Endometrium (tissue), 2 donors: ENCODE measurements at regions not wholly inside any gene's neighbourhood (a gene's known extent, or its start where the extent isn't known, plus 50 kb on each side); places are given as distances from the start of the nearest gene placed in this dataset.

ENCODE experiments used
- FAIRE-seq: peaks from 2 replicates; lab custom pipeline; 2012; peaks lifted over from hg19 to GRCh38; lab: Jason Lieb, UNC
- donor health status: control.
- donor health status: control.

- no peak for FAIRE-seq
These were observed 821.1 kb downstream of the TRIB2 start for GRCh38 chr2:13537771-13538349.

GRCh38 chr2:13539296-13539695 lies 822.6 kb downstream of the TRIB2 start:
- no peak for FAIRE-seq

- FAIRE-seq: no peak
These were observed 825.3 kb downstream of the TRIB2 start for GRCh38 chr2:13542061-13542460.

- no peak for FAIRE-seq
These were observed 825.9 kb downstream of the TRIB2 start for GRCh38 chr2:13542642-13543041.

- no peak for FAIRE-seq
These were observed 826.8 kb downstream of the TRIB2 start for GRCh38 chr2:13543550-13543949.

GRCh38 chr2:13545320-13545719 lies 828.6 kb downstream of the TRIB2 start:
- no peak for FAIRE-seq

GRCh38 chr2:13546131-13546530 lies 829.4 kb downstream of the TRIB2 start:
- no peak for FAIRE-seq

GRCh38 chr2:13550285-13551231 lies 833.8 kb downstream of the TRIB2 start:
- no peak for FAIRE-seq

- no peak for FAIRE-seq
These were observed 841.6 kb downstream of the TRIB2 start for GRCh38 chr2:13558368-13558767.

GRCh38 chr2:13560322-13560721 lies 843.6 kb downstream of the TRIB2 start:
- no peak for FAIRE-seq

GRCh38 chr2:13572466-13572865 lies 855.7 kb downstream of the TRIB2 start:
- no peak for FAIRE-seq

- FAIRE-seq: no peak
These were observed 858.1 kb downstream of the TRIB2 start for GRCh38 chr2:13574831-13575230.

GRCh38 chr2:13576406-13577036 lies 859.8 kb downstream of the TRIB2 start:
- FAIRE-seq: no peak

GRCh38 chr2:13578547-13578946 lies 861.8 kb downstream of the TRIB2 start:
- no peak for FAIRE-seq

- FAIRE-seq: no peak
These were observed 864.7 kb downstream of the TRIB2 start for GRCh38 chr2:13581471-13581870.

- no peak for FAIRE-seq
These were observed 866.9 kb downstream of the TRIB2 start for GRCh38 chr2:13583609-13584008.

- FAIRE-seq: no peak
These were observed 867.3 kb downstream of the TRIB2 start for GRCh38 chr2:13584020-13584419.

- no peak for FAIRE-seq
These were observed 869.0 kb downstream of the TRIB2 start for GRCh38 chr2:13585732-13586131.

- FAIRE-seq: no peak
These were observed 879.5 kb downstream of the TRIB2 start for GRCh38 chr2:13596233-13596632.

GRCh38 chr2:13597176-13597575 lies 880.4 kb downstream of the TRIB2 start:
- FAIRE-seq: no peak

- no peak for FAIRE-seq
These were observed 884.8 kb downstream of the TRIB2 start for GRCh38 chr2:13601506-13601905.

- FAIRE-seq: no peak
These were observed 888.4 kb downstream of the TRIB2 start for GRCh38 chr2:13604951-13605661.

- no peak for FAIRE-seq
These were observed 890.4 kb downstream of the TRIB2 start for GRCh38 chr2:13607139-13607538.
